GM06990 (cell line): ENCODE measurements at regions not wholly inside any gene's neighbourhood (a gene's known extent, or its start where the extent isn't known, plus 50 kb on each side); places are given as distances from the start of the nearest gene placed in this dataset.
"Not testable (repeated sequence)": the region's sequence is repeated elsewhere in the genome, so short reads cannot be mapped to it uniquely, and the experiment has no call there.

Experiments
- DNase-seq: peaks from one replicate; pipeline ENCODE4 v3.0.0-alpha.2; 2011; ENCODE audit not compliant: insufficient read length; ENCODE audit errors: extremely low read depth
- H3K27me3 ChIP-seq: replicated peaks from 2 replicates; pipeline ENCODE4 v1.6.0; 2011; ENCODE audit warnings: low read length; ENCODE audit not compliant: control insufficient read depth, insufficient read depth
- H3K36me3 ChIP-seq: 2 replicates; pipeline ENCODE4 v1.5.1; 2011; ENCODE audit warnings: low read length; ENCODE audit not compliant: control insufficient read depth, insufficient read depth
- H3K4me3 ChIP-seq: replicated peaks from 2 replicates; pipeline ENCODE4 v1.5.1; 2011; ENCODE audit warnings: low read depth, mild to moderate bottlenecking, control low read depth, low read length
- CTCF ChIP-seq: IDR thresholded peaks from 2 replicates; pipeline ENCODE4 v1.5.1; 2011; ENCODE audit warnings: low read length, control low read depth, mild to moderate bottlenecking, inconsistent platforms; ENCODE audit not compliant: insufficient read depth, poor library complexity, severe bottlenecking

- Histone ChIP-seq H3K27me3 (no peaks in the 10 kb centered on the region), H3K4me3 (no peak overlapping the region), H3K36me3 (no peaks in the 10 kb centered on the region)
- DNase-seq = no peak
- no peak for TF ChIP-seq CTCF
Measured at GRCh38 chr6:121932076-121932991, 467.1 kb upstream of the HSF2 start.

DNA sequence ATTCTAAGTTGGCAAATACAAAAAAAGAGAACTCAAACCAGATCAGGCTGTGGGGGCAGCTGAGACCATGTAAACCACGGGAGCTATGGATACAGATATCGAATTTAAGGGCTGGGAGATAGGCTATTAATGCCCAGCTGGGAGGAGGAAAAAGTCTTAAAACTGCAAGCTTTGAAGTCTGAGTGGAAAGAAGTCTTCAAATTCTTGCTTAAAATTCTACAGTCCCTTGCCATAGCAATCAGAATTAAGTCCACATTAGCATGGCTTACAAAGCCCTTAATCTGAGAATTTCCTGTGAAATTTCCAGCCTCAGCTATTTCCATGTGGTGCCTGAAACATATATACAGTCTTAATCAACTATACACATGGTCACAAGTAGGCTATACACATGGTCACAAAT, 465.0 kb upstream of the HSF2 start:
- Histone ChIP-seq H3K27me3 (no peaks in the 10 kb centered on the region), H3K4me3 (no peak overlapping the region), H3K36me3 (no peaks in the 10 kb centered on the region)
- TF ChIP-seq CTCF = no peak
- DNase-seq = no peak

GRCh38 chr6:121940728-121941127, 458.7 kb upstream of the HSF2 start:
- no peak for TF ChIP-seq CTCF
- no peaks in the 10 kb centered on the region for H3K27me3 ChIP-seq
- DNase-seq = no peak
- no peaks in the 10 kb centered on the region for H3K36me3 ChIP-seq
- H3K4me3 ChIP-seq = no peak overlapping the region

- TF ChIP-seq CTCF = no peak
Measured at GRCh38 chr6:121944354-121944753, 455.1 kb upstream of the HSF2 start.

DNA sequence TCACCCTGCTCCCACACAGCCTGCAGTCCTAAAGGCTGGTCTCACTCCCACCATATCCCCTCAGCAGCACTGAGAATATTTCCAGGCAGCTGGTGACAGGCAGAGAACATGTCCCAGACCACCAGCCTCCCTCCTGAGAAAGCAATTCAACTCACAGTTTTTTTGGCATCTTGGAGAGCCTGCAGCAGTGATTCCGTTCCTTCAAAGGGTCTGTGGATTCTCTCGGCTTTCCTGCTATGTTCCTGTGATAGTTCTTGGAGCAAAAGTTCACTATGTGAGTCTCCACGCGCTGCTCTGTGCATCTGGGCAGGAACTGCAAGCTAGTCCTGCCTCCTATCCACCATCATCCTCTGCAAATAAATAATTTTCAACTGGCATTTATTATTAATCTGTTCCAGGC, 448.3 kb upstream of the HSF2 start:
- no peak for DNase-seq
- no peaks in the 10 kb centered on the region for H3K27me3 ChIP-seq
- no peak for TF ChIP-seq CTCF
- no peaks in the 10 kb centered on the region for H3K36me3 ChIP-seq
- H3K4me3 ChIP-seq = no peak overlapping the region

More at GRCh38 chr6:121944354-121944753, 455.1 kb upstream of the HSF2 start:
- no peaks in the 10 kb centered on the region for H3K27me3 ChIP-seq
- no peak overlapping the region for H3K4me3 ChIP-seq
- no peaks in the 10 kb centered on the region for H3K36me3 ChIP-seq
- DNase-seq = no peak

DNA sequence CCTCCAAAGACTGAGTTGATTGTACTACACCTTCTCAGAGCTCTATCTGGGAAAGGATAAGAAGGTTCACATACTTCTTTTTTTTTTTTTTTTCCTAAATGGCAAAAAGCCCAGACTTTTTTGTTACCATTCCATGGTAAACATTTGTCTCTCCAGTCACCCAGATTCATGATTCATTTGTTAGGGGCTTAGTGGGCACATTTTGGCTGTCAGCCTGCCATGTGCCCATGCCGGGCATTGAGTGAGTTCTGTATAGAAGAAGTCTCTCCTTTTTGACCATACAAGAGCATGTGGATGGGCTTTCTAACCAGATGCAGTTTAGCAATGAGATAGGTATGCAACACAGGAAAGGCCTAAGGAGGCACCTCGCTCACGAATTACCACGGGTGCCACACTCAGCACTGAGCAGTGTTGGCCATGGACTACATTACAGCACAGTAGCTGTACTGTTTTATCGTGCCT, 447.5 kb upstream of the HSF2 start:
- H3K27me3 ChIP-seq = no peaks in the 10 kb centered on the region
- no peak for TF ChIP-seq CTCF
- no peak overlapping the region for H3K4me3 ChIP-seq
- H3K36me3 ChIP-seq = no peaks in the 10 kb centered on the region
- no peak for DNase-seq

- H3K36me3 ChIP-seq, H3K4me3 ChIP-seq, DNase-seq, H3K27me3 ChIP-seq: not testable (repeated sequence)
Measured at GRCh38 chr6:121955401-121955800, 444.1 kb upstream of the HSF2 start.
